ENCODE measurements at regions not wholly inside any gene's neighbourhood (a gene's known extent, or its start where the extent isn't known, plus 50 kb on each side); places are given as distances from the start of the nearest gene placed in this dataset.

DNA sequence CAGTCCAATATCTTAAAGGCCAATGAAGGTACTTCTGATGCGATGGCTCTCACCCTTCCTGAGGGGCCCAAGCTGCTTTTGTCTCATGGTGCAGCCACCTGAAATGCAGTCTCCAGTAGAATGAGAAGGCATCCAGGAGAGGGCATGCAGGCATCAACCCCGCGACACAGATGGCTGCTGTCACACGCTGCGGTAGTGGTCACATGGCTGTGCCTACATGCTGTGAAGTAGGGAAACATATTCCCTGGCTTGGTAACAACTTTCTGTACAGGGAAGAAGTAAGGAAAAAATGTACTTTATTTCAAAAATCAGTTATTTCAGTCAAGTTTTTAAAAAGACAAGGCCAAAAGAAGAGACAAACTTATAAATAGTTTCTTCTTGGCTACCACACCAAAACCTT lies 139.9 kb downstream of the TRIML1 start:
- no peak overlapping the region for H3K27ac ChIP-seq (ENCODE audit: low read depth in 2 of 2, low read length in 2 of 2)

GRCh38 chr4:188282471-188283232 lies 143.4 kb downstream of the TRIML1 start:
- Histone ChIP-seq H3K4me1 (ENCODE audit: control insufficient read depth in 2 of 2, insufficient read depth in 2 of 2, low read length in 2 of 2) (no peaks in the 10 kb centered on the region), H3K27me3 (ENCODE audit: control insufficient read depth in 2 of 2, insufficient read depth in 2 of 2, low read length in 2 of 2) (no peaks in the 10 kb centered on the region), H3K9ac (ENCODE audit: low read depth in 1 of 2, low read length in 2 of 2) (no peak overlapping the region), H3K36me3 (ENCODE audit: control insufficient read depth in 2 of 2, insufficient read depth in 2 of 2, low read length in 2 of 2) (no peaks in the 10 kb centered on the region), H3K27ac (ENCODE audit: low read depth in 2 of 2, low read length in 2 of 2) (no peak overlapping the region), H3K4me3 (ENCODE audit: low read length in 2 of 2) (peak overlapping the region in 1 of 2 donors; percentile 1), H3K9me3 (ENCODE audit: control insufficient read depth in 2 of 2, low read length in 2 of 2) (no peaks in the 10 kb centered on the region)

More for the DNA sequence above, 139.9 kb downstream of the TRIML1 start:
- no peaks in the 10 kb centered on the region for H3K9me3 ChIP-seq (ENCODE audit: control insufficient read depth in 2 of 2, low read length in 2 of 2)
- H3K36me3 ChIP-seq (ENCODE audit: control insufficient read depth in 2 of 2, insufficient read depth in 2 of 2, low read length in 2 of 2): no peaks in the 10 kb centered on the region
- H3K9ac ChIP-seq (ENCODE audit: low read depth in 1 of 2, low read length in 2 of 2): no peak overlapping the region
- no peak overlapping the region for H3K4me3 ChIP-seq (ENCODE audit: low read length in 2 of 2)
- H3K27me3 ChIP-seq (ENCODE audit: control insufficient read depth in 2 of 2, insufficient read depth in 2 of 2, low read length in 2 of 2): no peaks in the 10 kb centered on the region
- no peaks in the 10 kb centered on the region for H3K4me1 ChIP-seq (ENCODE audit: control insufficient read depth in 2 of 2, insufficient read depth in 2 of 2, low read length in 2 of 2)

GRCh38 chr4:188287169-188287894 lies 148.1 kb downstream of the TRIML1 start:
- no peaks in the 10 kb centered on the region for H3K9me3 ChIP-seq (ENCODE audit: control insufficient read depth in 2 of 2, low read length in 2 of 2)
- no peak overlapping the region for H3K4me3 ChIP-seq (ENCODE audit: low read length in 2 of 2)
- H3K27ac ChIP-seq (ENCODE audit: low read depth in 2 of 2, low read length in 2 of 2): no peak overlapping the region
- H3K4me1 ChIP-seq (ENCODE audit: control insufficient read depth in 2 of 2, insufficient read depth in 2 of 2, low read length in 2 of 2): no peaks in the 10 kb centered on the region
- H3K36me3 ChIP-seq (ENCODE audit: control insufficient read depth in 2 of 2, insufficient read depth in 2 of 2, low read length in 2 of 2): no peaks in the 10 kb centered on the region
- H3K9ac ChIP-seq (ENCODE audit: low read depth in 1 of 2, low read length in 2 of 2): no peak overlapping the region
- no peaks in the 10 kb centered on the region for H3K27me3 ChIP-seq (ENCODE audit: control insufficient read depth in 2 of 2, insufficient read depth in 2 of 2, low read length in 2 of 2)

GRCh38 chr4:188289531-188290125 lies 150.4 kb downstream of the TRIML1 start:
- Histone ChIP-seq H3K9me3 (ENCODE audit: control insufficient read depth in 2 of 2, low read length in 2 of 2) (no peaks in the 10 kb centered on the region), H3K36me3 (ENCODE audit: control insufficient read depth in 2 of 2, insufficient read depth in 2 of 2, low read length in 2 of 2) (no peaks in the 10 kb centered on the region), H3K4me3 (ENCODE audit: low read length in 2 of 2) (no peak overlapping the region), H3K9ac (ENCODE audit: low read depth in 1 of 2, low read length in 2 of 2) (no peak overlapping the region), H3K27ac (ENCODE audit: low read depth in 2 of 2, low read length in 2 of 2) (no peak overlapping the region), H3K27me3 (ENCODE audit: control insufficient read depth in 2 of 2, insufficient read depth in 2 of 2, low read length in 2 of 2) (no peaks in the 10 kb centered on the region), H3K4me1 (ENCODE audit: control insufficient read depth in 2 of 2, insufficient read depth in 2 of 2, low read length in 2 of 2) (no peaks in the 10 kb centered on the region)

GRCh38 chr4:188295899-188296298 lies 156.7 kb downstream of the TRIML1 start:
- Histone ChIP-seq H3K36me3 (ENCODE audit: control insufficient read depth in 2 of 2, insufficient read depth in 2 of 2, low read length in 2 of 2) (no peaks in the 10 kb centered on the region), H3K9me3 (ENCODE audit: control insufficient read depth in 2 of 2, low read length in 2 of 2) (no peaks in the 10 kb centered on the region), H3K27me3 (ENCODE audit: control insufficient read depth in 2 of 2, insufficient read depth in 2 of 2, low read length in 2 of 2) (no peaks in the 10 kb centered on the region), H3K27ac (ENCODE audit: low read depth in 2 of 2, low read length in 2 of 2) (no peak overlapping the region), H3K4me1 (ENCODE audit: control insufficient read depth in 2 of 2, insufficient read depth in 2 of 2, low read length in 2 of 2) (no peaks in the 10 kb centered on the region), H3K4me3 (ENCODE audit: low read length in 2 of 2) (no peak overlapping the region), H3K9ac (ENCODE audit: low read depth in 1 of 2, low read length in 2 of 2) (no peak overlapping the region)

DNA sequence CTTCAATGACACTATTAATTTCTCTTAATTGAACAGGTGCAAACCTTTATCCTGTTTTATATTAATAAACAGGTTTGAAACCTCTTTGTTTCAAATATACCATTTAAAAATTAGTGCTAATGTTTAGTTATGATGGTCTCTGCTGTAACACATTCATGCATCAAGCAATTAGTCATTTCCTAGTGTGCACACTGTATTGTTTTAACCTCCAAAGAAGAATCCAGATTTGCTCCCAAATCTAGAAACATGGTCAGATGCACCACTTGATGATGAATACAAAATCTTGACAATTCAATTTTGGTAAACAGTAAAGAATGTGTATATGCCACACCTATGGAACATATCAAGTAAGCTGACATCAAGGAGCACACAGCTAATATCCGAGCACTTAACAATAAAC lies 157.1 kb downstream of the TRIML1 start:
- Histone ChIP-seq H3K27ac (ENCODE audit: low read depth in 2 of 2, low read length in 2 of 2) (no peak overlapping the region), H3K4me3 (ENCODE audit: low read length in 2 of 2) (no peak overlapping the region), H3K9ac (ENCODE audit: low read depth in 1 of 2, low read length in 2 of 2) (no peak overlapping the region), H3K9me3 (ENCODE audit: control insufficient read depth in 2 of 2, low read length in 2 of 2) (no peaks in the 10 kb centered on the region), H3K36me3 (ENCODE audit: control insufficient read depth in 2 of 2, insufficient read depth in 2 of 2, low read length in 2 of 2) (no peaks in the 10 kb centered on the region), H3K27me3 (ENCODE audit: control insufficient read depth in 2 of 2, insufficient read depth in 2 of 2, low read length in 2 of 2) (no peaks in the 10 kb centered on the region), H3K4me1 (ENCODE audit: control insufficient read depth in 2 of 2, insufficient read depth in 2 of 2, low read length in 2 of 2) (no peaks in the 10 kb centered on the region)

- H3K4me1 ChIP-seq (ENCODE audit: control insufficient read depth in 2 of 2, insufficient read depth in 2 of 2, low read length in 2 of 2): no peaks in the 10 kb centered on the region
- H3K4me3 ChIP-seq (ENCODE audit: low read length in 2 of 2): no peak overlapping the region
- no peaks in the 10 kb centered on the region for H3K27me3 ChIP-seq (ENCODE audit: control insufficient read depth in 2 of 2, insufficient read depth in 2 of 2, low read length in 2 of 2)
- no peak overlapping the region for H3K9ac ChIP-seq (ENCODE audit: low read depth in 1 of 2, low read length in 2 of 2)
- H3K9me3 ChIP-seq (ENCODE audit: control insufficient read depth in 2 of 2, low read length in 2 of 2): no peaks in the 10 kb centered on the region
- H3K36me3 ChIP-seq (ENCODE audit: control insufficient read depth in 2 of 2, insufficient read depth in 2 of 2, low read length in 2 of 2): no peaks in the 10 kb centered on the region
- H3K27ac ChIP-seq (ENCODE audit: low read depth in 2 of 2, low read length in 2 of 2): no peak overlapping the region
Measured at GRCh38 chr4:188297873-188298272, 158.6 kb downstream of the TRIML1 start.

GRCh38 chr4:188299161-188299560 lies 159.9 kb downstream of the TRIML1 start:
- H3K9me3 ChIP-seq (ENCODE audit: control insufficient read depth in 2 of 2, low read length in 2 of 2): no peaks in the 10 kb centered on the region
- no peak overlapping the region for H3K27ac ChIP-seq (ENCODE audit: low read depth in 2 of 2, low read length in 2 of 2)
- H3K27me3 ChIP-seq (ENCODE audit: control insufficient read depth in 2 of 2, insufficient read depth in 2 of 2, low read length in 2 of 2): no peaks in the 10 kb centered on the region

DNA sequence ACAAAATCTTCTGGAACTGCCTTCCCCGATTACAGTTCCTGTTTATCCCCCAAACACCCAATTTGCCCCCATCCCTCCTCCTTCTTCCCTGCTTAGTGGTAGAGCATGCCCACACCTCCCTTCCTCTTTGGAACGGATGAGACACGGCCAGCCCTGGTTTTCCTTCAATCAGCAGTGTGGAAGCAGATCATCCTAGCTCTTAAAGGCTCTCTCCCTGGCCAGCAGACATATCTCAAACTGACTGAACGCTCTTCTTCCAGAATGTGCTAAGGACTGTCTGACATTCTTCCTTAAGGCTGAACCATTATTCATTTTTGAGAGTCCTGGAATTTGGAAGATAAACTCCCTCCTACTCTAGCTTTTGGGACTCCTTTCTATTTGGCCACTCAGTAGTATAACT lies 161.1 kb downstream of the TRIML1 start:
- Histone ChIP-seq H3K27ac (ENCODE audit: low read depth in 2 of 2, low read length in 2 of 2) (no peak overlapping the region), H3K9ac (ENCODE audit: low read depth in 1 of 2, low read length in 2 of 2) (no peak overlapping the region), H3K9me3 (ENCODE audit: control insufficient read depth in 2 of 2, low read length in 2 of 2) (no peaks in the 10 kb centered on the region), H3K4me1 (ENCODE audit: control insufficient read depth in 2 of 2, insufficient read depth in 2 of 2, low read length in 2 of 2) (no peaks in the 10 kb centered on the region), H3K27me3 (ENCODE audit: control insufficient read depth in 2 of 2, insufficient read depth in 2 of 2, low read length in 2 of 2) (no peaks in the 10 kb centered on the region), H3K4me3 (ENCODE audit: low read length in 2 of 2) (no peak overlapping the region), H3K36me3 (ENCODE audit: control insufficient read depth in 2 of 2, insufficient read depth in 2 of 2, low read length in 2 of 2) (no peaks in the 10 kb centered on the region)

More at GRCh38 chr4:188299161-188299560, 159.9 kb downstream of the TRIML1 start:
- no peaks in the 10 kb centered on the region for H3K4me1 ChIP-seq (ENCODE audit: control insufficient read depth in 2 of 2, insufficient read depth in 2 of 2, low read length in 2 of 2)
- no peak overlapping the region for H3K4me3 ChIP-seq (ENCODE audit: low read length in 2 of 2)
- H3K9ac ChIP-seq (ENCODE audit: low read depth in 1 of 2, low read length in 2 of 2): no peak overlapping the region
- no peaks in the 10 kb centered on the region for H3K36me3 ChIP-seq (ENCODE audit: control insufficient read depth in 2 of 2, insufficient read depth in 2 of 2, low read length in 2 of 2)

DNA sequence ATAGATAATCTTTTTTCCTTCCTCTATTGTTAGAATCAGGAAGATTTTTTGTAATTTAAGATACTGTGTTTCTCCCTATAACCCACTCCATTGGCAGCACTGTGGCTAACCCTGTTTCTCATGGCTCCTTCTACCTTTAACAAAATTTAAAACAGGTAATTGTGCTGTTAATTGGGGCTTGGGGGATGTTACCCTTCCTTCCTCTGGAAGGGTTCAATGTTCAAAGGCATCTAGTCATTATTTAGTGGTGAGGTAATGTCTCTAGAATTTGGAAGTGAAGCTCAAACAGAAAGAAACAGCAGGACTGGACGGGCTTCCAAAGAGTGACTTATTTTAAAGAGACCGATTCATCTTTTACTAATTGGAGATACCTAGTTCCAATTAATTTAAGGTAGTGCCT lies 166.4 kb downstream of the TRIML1 start:
- Histone ChIP-seq H3K27ac (ENCODE audit: low read depth in 2 of 2, low read length in 2 of 2) (no peak overlapping the region), H3K36me3 (ENCODE audit: control insufficient read depth in 2 of 2, insufficient read depth in 2 of 2, low read length in 2 of 2) (no peaks in the 10 kb centered on the region), H3K9ac (ENCODE audit: low read depth in 1 of 2, low read length in 2 of 2) (no peak overlapping the region), H3K4me1 (ENCODE audit: control insufficient read depth in 2 of 2, insufficient read depth in 2 of 2, low read length in 2 of 2) (no peaks in the 10 kb centered on the region), H3K4me3 (ENCODE audit: low read length in 2 of 2) (no peak overlapping the region), H3K9me3 (ENCODE audit: control insufficient read depth in 2 of 2, low read length in 2 of 2) (no peaks in the 10 kb centered on the region), H3K27me3 (ENCODE audit: control insufficient read depth in 2 of 2, insufficient read depth in 2 of 2, low read length in 2 of 2) (no peaks in the 10 kb centered on the region)

Data from mucosa of rectum (tissue), 2 donors.